SU-DHL-6 (cell line): ENCODE measurements at regions not wholly inside any gene's neighbourhood (a gene's known extent, or its start where the extent isn't known, plus 50 kb on each side); places are given as distances from the start of the nearest gene placed in this dataset.

Experiments used
- H2AFZ ChIP-seq: fragments of 200-600 bp; sonication (generic); 2 replicates; pipeline ENCODE4 v1.6.1; 2014; ENCODE audit warnings: low read depth, mild to moderate bottlenecking, moderate library complexity, mixed read lengths, antibody characterized with exemption, low read length; ENCODE audit not compliant: severe bottlenecking
- H3F3A ChIP-seq: fragments of 200-600 bp; shearing (Covaris generic); 2 replicates; pipeline ENCODE4 v1.6.0; 2016; ENCODE audit warnings: antibody characterized with exemption, mild to moderate bottlenecking; ENCODE audit not compliant: insufficient read depth
- H3K27ac ChIP-seq: fragments of 200-600 bp; sonication (generic); 2 replicates; pipeline ENCODE4 v1.5.1; 2016; ENCODE audit warnings: low read depth, mild to moderate bottlenecking, low read length, moderate library complexity, mixed read lengths
- H3K27me3 ChIP-seq: fragments of 200-600 bp; sonication (generic), shearing (Covaris generic); 2 replicates; pipeline ENCODE4 v1.6.0; 2014; ENCODE audit warnings: mild to moderate bottlenecking, low read length
- H3K36me3 ChIP-seq: fragments of 200-600 bp; sonication (generic); 2 replicates; pipeline ENCODE4 v1.6.1; 2014; ENCODE audit warnings: mild to moderate bottlenecking, low read length, mixed read lengths
- H3K4me2 ChIP-seq: fragments of 300-600, 200-600 bp; shearing (Covaris generic), sonication (generic); 2 replicates; pipeline ENCODE4 v1.6.0; 2014; ENCODE audit warnings: low read length, low read depth, mild to moderate bottlenecking; ENCODE audit not compliant: poor library complexity, severe bottlenecking
- H3K4me3 ChIP-seq: fragments of 200-600 bp; sonication (generic); 2 replicates; pipeline ENCODE4 v1.5.1; 2014; ENCODE audit warnings: antibody characterized with exemption, low read length, mild to moderate bottlenecking, mixed read lengths; ENCODE audit not compliant: insufficient read depth, poor library complexity, severe bottlenecking
- H3K79me2 ChIP-seq: fragments of 200-600 bp; sonication (generic); 2 replicates; pipeline ENCODE4 v1.6.1; 2014; ENCODE audit warnings: mild to moderate bottlenecking, low read length, moderate library complexity; ENCODE audit not compliant: insufficient read depth
- H3K9ac ChIP-seq: fragments of 200-600 bp; sonication (generic); 2 replicates; pipeline ENCODE4 v1.7.0; 2014; ENCODE audit warnings: mild to moderate bottlenecking, low read length
- H3K9me2 ChIP-seq: fragments of 200-600 bp; sonication (generic); replicated peaks from 2 replicates; pipeline ENCODE4 v1.6.1; 2014; ENCODE audit warnings: low read length; ENCODE audit not compliant: insufficient read depth
- H3K9me3 ChIP-seq: fragments of 200-600 bp; sonication (generic); 2 replicates; pipeline ENCODE4 v1.6.1; 2014; ENCODE audit warnings: low read length, mixed read lengths; ENCODE audit not compliant: insufficient read depth
- H4K20me1 ChIP-seq: fragments of 200-600 bp; sonication (generic); 2 replicates; pipeline ENCODE4 v1.6.1; 2014; ENCODE audit warnings: low read depth, mild to moderate bottlenecking, antibody characterized with exemption, low read length, moderate library complexity, mixed read lengths
- CTCF ChIP-seq: fragments of 200-600 bp; sonication (generic); IDR thresholded peaks from one replicate; pipeline ENCODE4 v1.5.1; 2017; ENCODE audit warnings: antibody characterized with exemption, mild to moderate bottlenecking, low read length, moderate library complexity; ENCODE audit not compliant: insufficient read depth, poor library complexity, severe bottlenecking
- EZH2phosphoT487 ChIP-seq: fragments of 200-600 bp; sonication (generic), shearing (Covaris generic); conservative IDR thresholded peaks from 2 replicates; pipeline ENCODE4 v1.6.1; 2018; ENCODE audit warnings: mild to moderate bottlenecking, antibody characterized with exemption, low read length, moderate library complexity, mixed read lengths

DNA sequence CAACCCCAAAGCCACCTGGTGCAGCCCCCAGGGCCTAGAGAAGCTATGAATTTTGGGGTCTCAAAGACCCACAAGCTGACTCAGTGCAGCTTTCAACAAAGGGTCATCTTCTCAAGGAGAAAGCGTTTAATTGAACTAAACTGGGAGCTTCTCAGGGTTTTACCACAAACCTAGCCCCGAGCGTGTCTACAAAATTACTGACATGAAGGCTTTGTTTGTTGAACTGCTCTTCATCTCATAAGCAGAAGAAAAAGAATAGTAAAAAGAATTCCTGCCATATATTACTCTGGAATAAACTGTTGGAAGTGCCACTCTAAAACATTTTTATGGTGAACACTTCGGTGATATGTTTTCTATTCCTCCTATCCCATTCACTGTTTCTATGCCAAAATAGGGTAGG, 50.8 kb upstream of the INCENP start:
- H3F3A ChIP-seq, result no peaks in the 10 kb centered on the region
- no peak overlapping the region for H3K4me3 ChIP-seq
- H4K20me1 ChIP-seq, result no peaks in the 10 kb centered on the region
- H3K4me2 ChIP-seq, result no peak overlapping the region
- no peaks in the 10 kb centered on the region for H3K79me2 ChIP-seq
- no peak overlapping the region for H3K27ac ChIP-seq
- H2AFZ ChIP-seq, result no peak overlapping the region
- H3K36me3 ChIP-seq, result no peaks in the 10 kb centered on the region
- TF ChIP-seq EZH2phosphoT487, result no peak
- TF ChIP-seq CTCF, result no peak
- H3K9ac ChIP-seq, result no peak overlapping the region
- H3K9me2 ChIP-seq, result no peaks in the 10 kb centered on the region
- no peaks in the 10 kb centered on the region for H3K27me3 ChIP-seq
- H3K9me3 ChIP-seq, result no peaks in the 10 kb centered on the region

- Histone ChIP-seq H3K9me2 (no peaks in the 10 kb centered on the region), H3K4me2 (no peak overlapping the region), H3K9me3 (no peaks in the 10 kb centered on the region), H3F3A (no peaks in the 10 kb centered on the region), H3K27ac (no peak overlapping the region), H3K4me3 (no peak overlapping the region), H2AFZ (no peak overlapping the region), H3K79me2 (no peaks in the 10 kb centered on the region), H3K36me3 (no peaks in the 10 kb centered on the region), H3K9ac (no peak overlapping the region), H4K20me1 (no peaks in the 10 kb centered on the region), H3K27me3 (no peaks in the 10 kb centered on the region)
- no peak for TF ChIP-seq EZH2phosphoT487
- no peak for TF ChIP-seq CTCF
Measured at GRCh38 chr11:62071408-62071807, 52.4 kb upstream of the INCENP start.

DNA sequence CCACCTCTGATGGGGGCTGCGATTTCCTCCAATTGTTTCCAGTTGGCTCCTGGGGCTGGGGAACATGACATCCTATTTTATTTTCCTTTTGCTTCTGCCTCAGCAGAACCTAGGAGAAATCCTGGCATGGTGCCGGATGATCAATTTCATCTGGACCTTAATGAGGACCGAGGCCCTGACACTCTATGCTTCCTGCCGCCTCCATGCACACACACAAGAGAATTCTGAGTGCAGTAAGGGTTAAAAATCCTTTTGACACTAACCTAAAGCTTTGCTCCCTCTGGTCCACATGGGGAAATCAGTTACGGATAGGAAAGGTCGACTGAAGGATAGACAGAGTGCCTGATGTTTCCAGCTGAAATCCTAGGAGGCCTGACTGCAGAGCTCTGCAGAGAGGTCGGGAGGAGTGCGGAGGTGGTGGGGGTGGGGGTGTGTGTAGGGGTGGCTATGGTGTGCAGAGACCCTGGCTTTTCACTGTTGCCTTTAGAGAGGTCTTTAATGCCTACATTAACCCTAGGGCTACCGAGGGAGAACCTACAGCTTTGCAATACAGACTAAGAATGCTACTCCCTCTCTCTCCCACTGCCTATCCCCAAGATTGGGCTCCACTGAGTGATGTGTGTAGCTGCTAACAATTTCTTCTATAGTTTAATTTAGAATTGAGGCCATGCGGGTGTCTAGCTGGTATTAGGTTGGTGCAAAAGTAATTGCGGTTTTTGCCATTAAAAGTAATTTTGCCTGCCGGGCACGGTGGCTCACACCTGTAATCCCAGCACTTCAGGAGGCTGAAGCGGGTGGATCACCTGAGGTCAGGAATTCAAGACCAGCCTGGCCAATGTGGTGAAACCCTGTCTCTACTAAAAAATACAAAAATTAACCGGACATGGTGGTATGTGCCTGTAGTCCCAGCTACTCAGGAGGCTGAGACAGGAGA, 53.6 kb upstream of the INCENP start:
- Histone ChIP-seq H3K79me2 (no peaks in the 10 kb centered on the region), H3K4me2 (no peak overlapping the region), H3F3A (no peaks in the 10 kb centered on the region), H3K36me3 (no peaks in the 10 kb centered on the region), H3K4me3 (no peak overlapping the region), H3K9me2 (no peaks in the 10 kb centered on the region), H3K27ac (no peak overlapping the region), H4K20me1 (no peaks in the 10 kb centered on the region), H3K9ac (no peak overlapping the region), H3K9me3 (no peaks in the 10 kb centered on the region), H2AFZ (no peak overlapping the region), H3K27me3 (no peaks in the 10 kb centered on the region)
- TF ChIP-seq EZH2phosphoT487 (no peak), CTCF (no peak)
